ENCODE measurements at regions not wholly inside any gene's neighbourhood (a gene's known extent, or its start where the extent isn't known, plus 50 kb on each side); places are given as distances from the start of the nearest gene placed in this dataset.

DNA sequence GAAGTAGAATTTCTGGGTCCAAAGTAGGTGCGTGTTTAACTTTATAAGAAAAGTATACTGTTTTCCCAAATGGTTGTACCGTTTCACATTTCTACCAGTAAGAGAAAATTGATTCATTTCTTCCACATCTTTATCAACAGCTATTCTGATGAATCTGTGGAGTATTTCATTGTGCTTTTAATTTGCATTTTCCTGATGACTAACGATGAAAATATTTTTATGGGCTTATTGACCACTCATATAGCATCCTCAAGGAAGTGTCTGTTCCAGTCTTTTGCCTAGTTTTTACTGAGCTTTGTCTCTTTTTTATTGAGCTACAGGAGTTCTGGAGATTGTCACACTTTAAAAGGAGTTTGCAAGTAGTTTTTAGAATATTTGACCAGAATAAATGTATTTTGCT is 92.6 kb downstream of the ASB9 start:
- TF ChIP-seq, protein P1, sequence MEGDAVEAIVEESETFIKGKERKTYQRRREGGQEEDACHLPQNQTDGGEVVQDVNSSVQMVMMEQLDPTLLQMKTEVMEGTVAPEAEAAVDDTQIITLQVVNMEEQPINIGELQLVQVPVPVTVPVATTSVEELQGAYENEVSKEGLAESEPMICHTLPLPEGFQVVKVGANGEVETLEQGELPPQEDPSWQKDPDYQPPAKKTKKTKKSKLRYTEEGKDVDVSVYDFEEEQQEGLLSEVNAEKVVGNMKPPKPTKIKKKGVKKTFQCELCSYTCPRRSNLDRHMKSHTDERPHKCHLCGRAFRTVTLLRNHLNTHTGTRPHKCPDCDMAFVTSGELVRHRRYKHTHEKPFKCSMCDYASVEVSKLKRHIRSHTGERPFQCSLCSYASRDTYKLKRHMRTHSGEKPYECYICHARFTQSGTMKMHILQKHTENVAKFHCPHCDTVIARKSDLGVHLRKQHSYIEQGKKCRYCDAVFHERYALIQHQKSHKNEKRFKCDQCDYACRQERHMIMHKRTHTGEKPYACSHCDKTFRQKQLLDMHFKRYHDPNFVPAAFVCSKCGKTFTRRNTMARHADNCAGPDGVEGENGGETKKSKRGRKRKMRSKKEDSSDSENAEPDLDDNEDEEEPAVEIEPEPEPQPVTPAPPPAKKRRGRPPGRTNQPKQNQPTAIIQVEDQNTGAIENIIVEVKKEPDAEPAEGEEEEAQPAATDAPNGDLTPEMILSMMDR (conservative IDR thresholded peaks at IDR 0.05 in 1 of 2, IDR thresholded peaks at IDR 0.05 in 1 of 2; ENCODE audit: low read depth in 1 of 2, low read length in 2 of 2), result no peak
- no peak for TF ChIP-seq EZH2 (IDR thresholded peaks at IDR 0.05; ENCODE audit: low read length, missing control alignments)

All from fibroblast of lung (primary cell).